Activated CD4-positive, alpha-beta T cell treated with anti-CD3 and anti-CD28 coated beads for 36 hours (primary cell): ENCODE measurements at regions not wholly inside any gene's neighbourhood (a gene's known extent, or its start where the extent isn't known, plus 50 kb on each side); places are given as distances from the start of the nearest gene placed in this dataset.
"Not testable (repeated sequence)": the region's sequence is repeated elsewhere in the genome, so short reads cannot be mapped to it uniquely, and the experiment has no call there.

Experiments
- ATAC-seq: fragments of 200-7000 bp; cut with Tn5 transposase; one replicate; pipeline ENCODE4 v1.10.0; 2021; ENCODE audit warnings: mild to moderate bottlenecking, moderate library complexity
- CTCF ChIA-PET: fragments of 350-600 bp; sonication (Branson Sonifier 250); formaldehyde crosslinking; loops from one replicate; lab custom pipeline; 2021; ENCODE audit warnings: antibody characterized with exemption; lab: Charles Lee
- POLR2A ChIA-PET: fragments of 350-600 bp; sonication (Branson Sonifier 250); formaldehyde crosslinking; loops from one replicate; lab custom pipeline; 2021; ENCODE audit warnings: antibody characterized with exemption, inconsistent platforms; lab: Charles Lee
- DNase-seq: peaks from one replicate; pipeline ENCODE4 v3.0.0-alpha.2; 2020
- H3K27ac Mint-ChIP-seq: one replicate; pipeline ENCODE4 v1.8.0; 2021; ENCODE audit warnings: mixed read lengths
- H3K27me3 Mint-ChIP-seq: one replicate; pipeline ENCODE4 v1.8.0; 2021; ENCODE audit warnings: mixed read lengths
- H3K36me3 Mint-ChIP-seq: one replicate; pipeline ENCODE4 v1.8.0; 2021; ENCODE audit warnings: low read depth, mixed read lengths
- H3K4me1 Mint-ChIP-seq: one replicate; pipeline ENCODE4 v1.8.0; 2021; ENCODE audit warnings: mixed read lengths
- H3K4me3 Mint-ChIP-seq: one replicate; pipeline ENCODE4 v1.8.0; 2021; ENCODE audit warnings: mild to moderate bottlenecking, moderate library complexity, mixed read lengths
- H3K9me3 Mint-ChIP-seq: one replicate; pipeline ENCODE4 v1.8.0; 2021; ENCODE audit warnings: low read depth, mixed read lengths
- intact Hi-C, 2 experiments: fragments of 100-400 bp; cut with DNase I in 1 of 2; cut with micrococcal nuclease in 1 of 2; formaldehyde crosslinking; loops; one replicate each; pipeline versions ENCODE4 v1.14.2 to v1.15.1; 2022 to 2024; cut with DNase I, micrococcal nuclease

DNA sequence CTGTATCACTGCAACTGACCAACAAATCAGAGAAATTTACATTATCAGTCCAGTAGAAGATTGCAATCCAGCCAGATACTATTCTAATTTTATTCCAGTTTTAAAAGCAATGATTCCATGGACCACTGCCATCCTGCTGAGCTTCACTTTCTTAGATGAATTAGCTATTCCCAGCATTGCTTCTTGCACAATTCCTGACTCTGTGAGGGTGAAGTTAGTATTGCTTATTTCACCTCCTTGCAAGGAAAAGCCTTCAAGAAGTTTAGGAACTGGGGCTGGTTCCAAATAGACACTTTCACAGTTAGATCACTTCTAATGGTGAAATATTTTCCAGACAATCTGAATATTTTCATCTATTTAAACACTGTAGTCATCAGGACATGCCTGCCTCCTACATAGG is 338.6 kb upstream of the TNC start:
- DNase-seq, result no peak
- ATAC-seq, result no peak
- H3K4me3 Mint-ChIP-seq, result no peak overlapping the region
- no peak overlapping the region for H3K27ac Mint-ChIP-seq
- H3K4me1 Mint-ChIP-seq, result no peaks in the 10 kb centered on the region
- ChIA-PET POLR2A (no interaction called here), CTCF (no interaction called here)
- H3K9me3 Mint-ChIP-seq, result no peaks in the 10 kb centered on the region
- no peaks in the 10 kb centered on the region for H3K36me3 Mint-ChIP-seq
- H3K27me3 Mint-ChIP-seq, result peaks cover 22% of the 10 kb centered on the region
- intact Hi-C loops, result no loop called here

DNA sequence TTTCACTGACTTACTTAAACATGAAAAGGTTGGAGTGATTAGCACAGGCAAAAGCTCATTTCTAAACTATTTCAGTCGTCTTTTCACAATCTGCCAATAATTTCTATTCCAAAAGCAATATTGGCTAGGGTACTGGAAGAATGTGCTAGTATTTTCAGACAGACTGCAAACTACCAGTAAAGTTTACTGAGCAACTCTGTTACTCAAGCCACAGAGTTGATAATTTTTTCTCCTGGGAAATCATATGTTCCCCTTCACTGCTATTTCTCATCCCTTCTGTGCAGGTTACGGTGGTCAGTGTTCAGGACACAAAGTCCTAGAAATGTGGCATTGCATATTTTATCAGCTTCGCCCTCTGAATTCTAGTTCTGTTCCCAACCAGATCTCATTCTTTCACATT is 343.3 kb upstream of the TNC start:
- Mint-ChIP-seq H3K9me3 (no peaks in the 10 kb centered on the region), H3K36me3 (no peaks in the 10 kb centered on the region), H3K4me3 (no peak overlapping the region), H3K27ac (no peak overlapping the region), H3K27me3 (peaks cover 13% of the 10 kb centered on the region), H3K4me1 (no peaks in the 10 kb centered on the region)
- DNase-seq, result no peak
- ChIA-PET POLR2A (no interaction called here), CTCF (no interaction called here)
- intact Hi-C loops, result no loop called here
- ATAC-seq, result no peak

- Mint-ChIP-seq H3K9me3 (no peaks in the 10 kb centered on the region), H3K4me3 (no peak overlapping the region), H3K27me3 (peaks cover 9% of the 10 kb centered on the region), H3K27ac (no peak overlapping the region), H3K36me3 (no peaks in the 10 kb centered on the region), H3K4me1 (no peaks in the 10 kb centered on the region)
- intact Hi-C loops, result no loop called here
- ATAC-seq (no peak), DNase-seq (no peak)
- ChIA-PET CTCF (no interaction called here), POLR2A (no interaction called here)
These were observed 344.7 kb upstream of the TNC start for GRCh38 chr9:115462623-115463022.

GRCh38 chr9:115466756-115467155 is 348.8 kb upstream of the TNC start:
- no peak for DNase-seq
- H3K4me1 Mint-ChIP-seq, result no peaks in the 10 kb centered on the region
- no peak overlapping the region for H3K27ac Mint-ChIP-seq
- no peaks in the 10 kb centered on the region for H3K9me3 Mint-ChIP-seq
- ATAC-seq, result no peak
- H3K27me3 Mint-ChIP-seq, result peaks cover 7% of the 10 kb centered on the region
- intact Hi-C loops, result no loop called here
- no peaks in the 10 kb centered on the region for H3K36me3 Mint-ChIP-seq
- ChIA-PET POLR2A (no interaction called here), CTCF (no interaction called here)
- no peak overlapping the region for H3K4me3 Mint-ChIP-seq

- no peak overlapping the region for H3K4me3 Mint-ChIP-seq
- POLR2A ChIA-PET, result no interaction called here
- peaks cover 2% of the 10 kb centered on the region for H3K27me3 Mint-ChIP-seq
- CTCF ChIA-PET, result no interaction called here
- no peak for ATAC-seq
- H3K9me3 Mint-ChIP-seq, result no peaks in the 10 kb centered on the region
- DNase-seq, result no peak
- no peaks in the 10 kb centered on the region for H3K36me3 Mint-ChIP-seq
- no peaks in the 10 kb centered on the region for H3K4me1 Mint-ChIP-seq
- H3K27ac Mint-ChIP-seq, result no peak overlapping the region
- intact Hi-C loops, result no loop called here
These were observed 351.9 kb upstream of the TNC start for GRCh38 chr9:115469841-115470240.

DNA sequence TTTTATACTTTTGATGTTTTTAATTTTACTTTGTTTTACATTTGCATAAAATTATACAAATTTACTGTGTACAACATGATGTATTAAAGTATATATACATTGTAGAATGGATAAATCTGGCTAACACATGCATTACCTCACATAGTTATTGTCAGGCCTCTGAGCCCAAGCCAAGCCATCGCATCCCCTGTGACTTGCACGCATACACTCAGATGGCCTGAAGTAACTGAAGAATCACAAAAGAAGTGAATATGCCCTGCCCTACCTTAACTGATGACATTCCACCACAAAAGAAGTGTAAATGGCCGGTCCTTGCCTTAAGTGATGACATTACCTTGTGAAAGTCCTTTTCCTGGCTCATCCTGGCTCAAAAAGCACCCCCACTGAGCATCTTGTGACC is 355.1 kb upstream of the TNC start:
- H3K27me3 Mint-ChIP-seq, DNase-seq, ATAC-seq, H3K27ac Mint-ChIP-seq, H3K36me3 Mint-ChIP-seq, POLR2A ChIA-PET, H3K4me1 Mint-ChIP-seq, H3K4me3 Mint-ChIP-seq, intact Hi-C loops, CTCF ChIA-PET, H3K9me3 Mint-ChIP-seq: not testable (repeated sequence)

GRCh38 chr9:115481769-115482168 is 363.8 kb upstream of the TNC start:
- Mint-ChIP-seq H3K27me3 (peaks cover 11% of the 10 kb centered on the region), H3K36me3 (no peaks in the 10 kb centered on the region), H3K4me1 (no peaks in the 10 kb centered on the region), H3K4me3 (no peak overlapping the region), H3K9me3 (no peaks in the 10 kb centered on the region), H3K27ac (no peak overlapping the region)
- intact Hi-C loops, result no loop called here
- CTCF ChIA-PET, result no interaction called here
- POLR2A ChIA-PET, result no interaction called here
- no peak for ATAC-seq
- DNase-seq, result no peak

- DNase-seq (no peak), ATAC-seq (no peak)
- intact Hi-C loops, result no loop called here
- H3K36me3 Mint-ChIP-seq, result no peaks in the 10 kb centered on the region
- ChIA-PET POLR2A (no interaction called here), CTCF (no interaction called here)
- H3K4me1 Mint-ChIP-seq, result no peaks in the 10 kb centered on the region
- H3K9me3 Mint-ChIP-seq, result no peaks in the 10 kb centered on the region
- H3K27ac Mint-ChIP-seq, result no peak overlapping the region
- H3K4me3 Mint-ChIP-seq, result no peak overlapping the region
- peaks cover 10% of the 10 kb centered on the region for H3K27me3 Mint-ChIP-seq
These were observed 364.8 kb upstream of the TNC start for GRCh38 chr9:115482747-115483146.

GRCh38 chr9:115492869-115493268 is 374.9 kb upstream of the TNC start:
- Mint-ChIP-seq H3K4me3 (no peak overlapping the region), H3K9me3 (no peaks in the 10 kb centered on the region), H3K36me3 (no peaks in the 10 kb centered on the region), H3K4me1 (no peaks in the 10 kb centered on the region), H3K27me3 (peaks cover 29% of the 10 kb centered on the region), H3K27ac (no peak overlapping the region)
- ATAC-seq (no peak), DNase-seq (no peak)
- ChIA-PET CTCF (no interaction called here), POLR2A (no interaction called here)
- intact Hi-C loops, result no loop called here

- Mint-ChIP-seq H3K4me3 (no peak overlapping the region), H3K27me3 (peaks cover 34% of the 10 kb centered on the region), H3K4me1 (no peaks in the 10 kb centered on the region), H3K9me3 (no peaks in the 10 kb centered on the region), H3K36me3 (no peaks in the 10 kb centered on the region), H3K27ac (no peak overlapping the region)
- ATAC-seq, result no peak
- ChIA-PET CTCF (no interaction called here), POLR2A (no interaction called here)
- intact Hi-C loops, result no loop called here
- no peak for DNase-seq
These were observed 376.4 kb upstream of the TNC start for GRCh38 chr9:115494393-115494792.

DNA sequence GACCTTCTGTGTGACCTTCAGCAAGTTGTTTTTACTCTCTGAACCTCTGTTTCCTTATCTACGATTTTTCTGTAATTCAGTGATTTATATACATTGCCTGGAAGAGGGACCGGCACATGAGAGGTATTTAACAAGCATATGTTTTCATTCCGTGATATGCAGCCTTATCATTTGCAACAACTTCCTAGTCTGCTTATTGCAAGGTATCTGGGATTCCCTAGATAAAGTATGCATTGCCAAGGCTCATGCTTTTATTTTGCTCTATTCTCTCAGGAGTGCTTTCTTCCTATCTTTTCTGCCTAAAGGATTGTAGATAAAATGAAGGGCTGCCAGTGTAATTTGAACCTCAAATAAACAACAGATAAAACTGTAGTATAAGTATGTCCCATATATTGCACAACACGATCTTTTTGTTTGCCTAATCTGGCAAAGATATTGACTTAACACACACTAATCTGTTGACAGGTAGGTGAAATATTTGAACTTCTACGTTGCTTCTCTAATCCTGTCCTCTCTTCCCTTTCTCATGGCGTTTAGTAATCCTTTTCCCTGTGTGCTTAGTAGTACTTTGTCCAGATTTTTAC is 377.2 kb upstream of the TNC start:
- H3K27me3 Mint-ChIP-seq, result peaks cover 32% of the 10 kb centered on the region
- POLR2A ChIA-PET, result no interaction called here
- H3K4me3 Mint-ChIP-seq, result no peak overlapping the region
- ATAC-seq, result no peak
- intact Hi-C loops, result no loop called here
- no peaks in the 10 kb centered on the region for H3K4me1 Mint-ChIP-seq
- no peak for DNase-seq
- CTCF ChIA-PET, result no interaction called here
- no peaks in the 10 kb centered on the region for H3K9me3 Mint-ChIP-seq
- no peaks in the 10 kb centered on the region for H3K36me3 Mint-ChIP-seq
- no peak overlapping the region for H3K27ac Mint-ChIP-seq

- H3K9me3 Mint-ChIP-seq, result no peaks in the 10 kb centered on the region
- no peak for ATAC-seq
- POLR2A ChIA-PET, result no interaction called here
- H3K4me1 Mint-ChIP-seq, result no peaks in the 10 kb centered on the region
- H3K27ac Mint-ChIP-seq, result no peak overlapping the region
- no peaks in the 10 kb centered on the region for H3K36me3 Mint-ChIP-seq
- CTCF ChIA-PET, result no interaction called here
- H3K27me3 Mint-ChIP-seq, result peaks cover 35% of the 10 kb centered on the region
- no peak for DNase-seq
- intact Hi-C loops, result no loop called here
- no peak overlapping the region for H3K4me3 Mint-ChIP-seq
These were observed 377.9 kb upstream of the TNC start for GRCh38 chr9:115495836-115496235.

- no peaks in the 10 kb centered on the region for H3K36me3 Mint-ChIP-seq
- H3K4me3 Mint-ChIP-seq, result no peak overlapping the region
- ChIA-PET POLR2A (no interaction called here), CTCF (no interaction called here)
- peaks cover 29% of the 10 kb centered on the region for H3K27me3 Mint-ChIP-seq
- ATAC-seq (no peak), DNase-seq (no peak)
- intact Hi-C loops, result no loop called here
- H3K9me3 Mint-ChIP-seq, result no peaks in the 10 kb centered on the region
- no peaks in the 10 kb centered on the region for H3K4me1 Mint-ChIP-seq
- H3K27ac Mint-ChIP-seq, result no peak overlapping the region
These were observed 380.3 kb upstream of the TNC start for GRCh38 chr9:115498303-115498702.
